HepG2 (cell line): ENCODE measurements at regions not wholly inside any gene's neighbourhood (a gene's known extent, or its start where the extent isn't known, plus 50 kb on each side); places are given as distances from the start of the nearest gene placed in this dataset.

Experiments
- ATAC-seq: fragments of 200-7000 bp; cut with Tn5 transposase; 3 replicates; pipeline ENCODE4 v1.9.1; 2020; ENCODE audit warnings: mild to moderate bottlenecking, moderate library complexity
- BruUV-seq: library from RNA; stranded (reverse); fragments of 400-500 nt; replicated peaks from 2 replicates; lab custom pipeline; 2021; lab: Mats Ljungman, UMichigan
- CTCF ChIA-PET: fragments of 300-600 bp; formaldehyde crosslinking; extraction: SDS; loops from one replicate; lab custom pipeline; 2021; ENCODE audit warnings: low total read pairs, inconsistent platforms, low intra/inter-chr PET ratio; lab: Yijun Ruan, JAX
- POLR2A ChIA-PET: fragments of 350-600 bp; sonication (Branson Sonifier 250); formaldehyde crosslinking; loops from one replicate; lab custom pipeline; 2020; ENCODE audit warnings: antibody characterized with exemption, inconsistent platforms; lab: Yijun Ruan, JAX
- DNase-seq: peaks from one replicate; pipeline ENCODE4 v3.0.0-alpha.2; 2015; ENCODE audit warnings: low spot score
- FAIRE-seq: peaks from 3 replicates; lab custom pipeline; 2011; peaks lifted over from hg19 to GRCh38; lab: Jason Lieb, UNC
- H2AFZ ChIP-seq: one replicate; pipeline ENCODE4 v1.6.1; 2011; ENCODE audit warnings: low read length, inconsistent platforms
- H3K27ac ChIP-seq: fragments of 300-600 bp; 3 replicates; pipeline ENCODE4 v1.8.0; 2011; ENCODE audit warnings: mixed run types, mild to moderate bottlenecking, mixed read lengths, low read length, inconsistent platforms; ENCODE audit not compliant: insufficient read depth; ENCODE audit errors: extremely low read length
- H3K27me3 ChIP-seq, 2 experiments: fragments of 200-600 bp in 1 of 2; 2 replicates in 1 of 2; 3 replicates in 1 of 2; pipeline versions ENCODE4 v1.6.0 to v1.8.0; 2011; ENCODE audit warnings: low read length in 2 of 2, mild to moderate bottlenecking in 2 of 2, moderate library complexity in 2 of 2, inconsistent platforms in 1 of 2; ENCODE audit not compliant: insufficient read depth in 2 of 2, control insufficient read depth in 1 of 2
- H3K36me3 ChIP-seq, 2 experiments: fragments of 200-600 bp in 1 of 2; replicated peaks in 1 of 2; 2 replicates in 1 of 2; 3 replicates in 1 of 2; pipeline versions ENCODE4 v1.5.1 to v1.8.0; 2011; ENCODE audit warnings: low read length in 2 of 2, inconsistent platforms in 1 of 2; ENCODE audit not compliant: insufficient read depth in 2 of 2, control insufficient read depth in 1 of 2
- H3K4me1 ChIP-seq: 2 replicates; pipeline ENCODE4 v1.5.1; 2012; ENCODE audit warnings: low read length, inconsistent platforms; ENCODE audit not compliant: insufficient read depth
- H3K4me2 ChIP-seq: 2 replicates; pipeline ENCODE4 v1.6.0; 2011; ENCODE audit warnings: low read depth, low read length, inconsistent platforms
- H3K4me3 ChIP-seq, 3 experiments: fragments of 200-600 bp in 1 of 3; sonication (generic), shearing (Covaris generic) in 1 of 3; replicated peaks in 1 of 3; 2 replicates each; pipeline ENCODE4 v1.5.1; 2011 to 2016; ENCODE audit warnings: low read length in 3 of 3, inconsistent platforms in 2 of 3, low read depth in 2 of 3, mild to moderate bottlenecking in 2 of 3, control low read depth in 1 of 3, mixed read lengths in 1 of 3; ENCODE audit not compliant: insufficient read depth in 1 of 3
- H3K79me2 ChIP-seq: one replicate; pipeline ENCODE4 v1.6.1; 2011; ENCODE audit warnings: low read length, inconsistent platforms; ENCODE audit not compliant: insufficient read depth
- H3K9ac ChIP-seq: 2 replicates; pipeline ENCODE4 v1.6.0; 2011; ENCODE audit warnings: mild to moderate bottlenecking, low read depth, low read length, inconsistent platforms; ENCODE audit not compliant: insufficient read depth
- H3K9me3 ChIP-seq: 2 replicates; pipeline ENCODE4 v1.5.1; 2012; ENCODE audit warnings: mild to moderate bottlenecking, low read length
- H4K20me1 ChIP-seq: 2 replicates; pipeline ENCODE4 v1.6.0; 2011; ENCODE audit warnings: inconsistent platforms, mild to moderate bottlenecking, low read length, moderate library complexity; ENCODE audit not compliant: insufficient read depth
- BHLHE40 ChIP-seq: IDR thresholded peaks from 2 replicates; pipeline ENCODE4 v1.6.1; 2011; ENCODE audit warnings: low read length, improper control_type of control experiment
- FIP1L1 ChIP-seq: fragments of 200-400 bp; formaldehyde crosslinking; IDR thresholded peaks from 2 replicates; pipeline ENCODE4 v1.6.1; 2018; ENCODE audit warnings: low read depth, mild to moderate bottlenecking, low read length, moderate library complexity, borderline replicate concordance; ENCODE audit not compliant: insufficient read depth
- GTF3A ChIP-seq: sonication (generic); formaldehyde crosslinking; conservative IDR thresholded peaks from 2 replicates; pipeline ENCODE4 v1.4.0; 2020; ENCODE audit warnings: mild to moderate bottlenecking, missing genetic modification reagents
- KLF9 ChIP-seq: IDR thresholded peaks from 2 replicates; pipeline ENCODE4 v1.6.1; 2016; ENCODE audit warnings: low read depth
- MAF1 ChIP-seq: sonication (generic); formaldehyde crosslinking; IDR thresholded peaks from 2 replicates; pipeline ENCODE4 v1.5.0; 2020; ENCODE audit warnings: missing genetic modification reagents, borderline replicate concordance
- MEF2D ChIP-seq: sonication (generic); formaldehyde crosslinking; IDR thresholded peaks from 2 replicates; pipeline ENCODE4 v1.5.1; 2020; ENCODE audit warnings: mild to moderate bottlenecking, missing genetic modification reagents
- NBN ChIP-seq: fragments of 450-650 bp; conservative IDR thresholded peaks from 2 replicates; pipeline ENCODE4 v1.6.1; 2017
- NRL ChIP-seq: sonication (generic); formaldehyde crosslinking; IDR thresholded peaks from 2 replicates; pipeline ENCODE4 v1.5.0; 2020; ENCODE audit warnings: missing genetic modification reagents, mild to moderate bottlenecking, moderate library complexity, borderline replicate concordance
- PAX8 ChIP-seq: sonication (generic); formaldehyde crosslinking; IDR thresholded peaks from 2 replicates; pipeline ENCODE4 v1.8.0; 2022; ENCODE audit warnings: mild to moderate bottlenecking, missing genetic modification reagents, borderline replicate concordance
- PBX3 ChIP-seq: sonication (generic); formaldehyde crosslinking; IDR thresholded peaks from 2 replicates; pipeline ENCODE4 v1.8.1; 2023; ENCODE audit warnings: missing genetic modification reagents, inconsistent platforms, borderline replicate concordance
- PTBP1 ChIP-seq: fragments of 200-400 bp; formaldehyde crosslinking; IDR thresholded peaks from 2 replicates; pipeline ENCODE4 v1.6.1; 2018; ENCODE audit warnings: low read length, low read depth; ENCODE audit not compliant: poor library complexity, severe bottlenecking
- RAD51 ChIP-seq: fragments of 450-650 bp; IDR thresholded peaks from 2 replicates; pipeline ENCODE4 v1.6.1; 2016; ENCODE audit warnings: borderline replicate concordance
- ZBTB14 ChIP-seq: sonication (generic); formaldehyde crosslinking; IDR thresholded peaks from 2 replicates; pipeline ENCODE4 v1.4.0; 2020; ENCODE audit warnings: missing genetic modification reagents
- ZBTB21 ChIP-seq: sonication (generic); formaldehyde crosslinking; IDR thresholded peaks from 2 replicates; pipeline ENCODE4 v1.4.0; 2020; ENCODE audit warnings: missing genetic modification reagents
- ZNF12 ChIP-seq: sonication (generic); formaldehyde crosslinking; IDR thresholded peaks from 2 replicates; pipeline ENCODE4 v1.5.0; 2020; ENCODE audit warnings: missing genetic modification reagents
- ZNF451 ChIP-seq: sonication (generic); formaldehyde crosslinking; IDR thresholded peaks from 2 replicates; pipeline ENCODE4 v1.5.0; 2020; ENCODE audit warnings: mild to moderate bottlenecking, missing genetic modification reagents
- ZNF567 ChIP-seq: sonication (generic); formaldehyde crosslinking; IDR thresholded peaks from 2 replicates; pipeline ENCODE4 v1.8.1; 2023; ENCODE audit warnings: mild to moderate bottlenecking, missing genetic modification reagents, borderline replicate concordance
- ZNF589 ChIP-seq: sonication (generic); formaldehyde crosslinking; conservative IDR thresholded peaks from 2 replicates; pipeline ENCODE4 v1.8.0; 2022; ENCODE audit warnings: mild to moderate bottlenecking, moderate library complexity, missing genetic modification reagents
- ZNF616 ChIP-seq: sonication (generic); formaldehyde crosslinking; IDR thresholded peaks from 2 replicates; pipeline ENCODE4 v1.5.0; 2020; ENCODE audit warnings: low read depth, mild to moderate bottlenecking, missing genetic modification reagents
- WGBS: methylation state at CpG from one replicate; pipeline ENCODE4 v1.1.6; 2017; ENCODE audit warnings: low lambda C conversion rate; 5-methylcytosine and 5-hydroxymethylcytosine counted together
- in situ Hi-C: cut with HindIII; loops from 2 replicates; pipeline ENCODE4 v1.10.0; 2017; ENCODE audit warnings: low pct_unique_long_range_greater_than_20kb; ENCODE audit not compliant: extremely low pct_ligation_motif_present
- intact Hi-C: fragments of 100-400 bp; cut with micrococcal nuclease; formaldehyde crosslinking; loops from one replicate; pipeline ENCODE4 v1.10.0; 2022; ENCODE audit not compliant: unreplicated experiment

GRCh38 chr13:85690368-85690767 is 108.9 kb downstream of the SLITRK6 start:
- H3K4me3 ChIP-seq = no peak overlapping the region
- no peak overlapping the region for H2AFZ ChIP-seq
- BruUV-seq = no TSS peak
- intact Hi-C loops = no loop called here
- no peaks in the 10 kb centered on the region for H4K20me1 ChIP-seq
- no peak overlapping the region for H3K4me2 ChIP-seq
- ATAC-seq = no peak
- H3K36me3 ChIP-seq = no peaks in the 10 kb centered on the region
- no peaks in the 10 kb centered on the region for H3K9me3 ChIP-seq
- CTCF ChIA-PET = no interaction called here
- no peak overlapping the region for H3K27ac ChIP-seq
- H3K79me2 ChIP-seq = no peaks in the 10 kb centered on the region
- no peaks in the 10 kb centered on the region for H3K27me3 ChIP-seq
- H3K9ac ChIP-seq = no peak overlapping the region
- DNase-seq = no peak
- TF ChIP-seq FIP1L1 (no peak), MAF1 (CRISPR knock-in tag) (no peak), NBN (no peak), ZBTB14 (no peak), RAD51 (no peak), ZNF567 (CRISPR knock-in tag) (no peak), NRL (no peak), KLF9 (CRISPR knock-in tag) (no peak), ZBTB21 (no peak), ZNF12 (CRISPR knock-in tag) (no peak), BHLHE40 (no peak), MEF2D (CRISPR knock-in tag) (no peak), GTF3A (CRISPR knock-in tag) (no peak), PTBP1 (no peak), ZNF451 (CRISPR knock-in tag) (no peak), ZNF589 (CRISPR knock-in tag) (no peak), PAX8 (CRISPR knock-in tag) (no peak), PBX3 (CRISPR knock-in tag) (no peak), ZNF616 (CRISPR knock-in tag) (no peak)
- TF ChIP-seq, all 625 proteins: peak for 0
- POLR2A ChIA-PET = no interaction called here
- 2% methylated on average over 1 of the region's 1 CpG for WGBS
- in situ Hi-C loops = no loop called here
- H3K4me1 ChIP-seq = no peaks in the 10 kb centered on the region
- no peak for FAIRE-seq
